CD4-positive, alpha-beta T cell treated with Interleukin-15 for 1 hour (primary cell): ENCODE measurements at regions not wholly inside any gene's neighbourhood (a gene's known extent, or its start where the extent isn't known, plus 50 kb on each side); places are given as distances from the start of the nearest gene placed in this dataset.
"Not testable (repeated sequence)": the region's sequence is repeated elsewhere in the genome, so short reads cannot be mapped to it uniquely, and the experiment has no call there.

Experiments used
- DNase-seq: peaks from one replicate; pipeline ENCODE4 v3.0.0-alpha.2; 2020

- DNase-seq, result no peak
Measured at GRCh38 chr17:72175787-72176515, 55.1 kb downstream of the SOX9 start.

- no peak for DNase-seq
Measured at GRCh38 chr17:72176516-72176851, 55.7 kb downstream of the SOX9 start.

- DNase-seq, result no peak
Measured at GRCh38 chr17:72176951-72177660, 56.3 kb downstream of the SOX9 start.

GRCh38 chr17:72177738-72178137 lies 56.9 kb downstream of the SOX9 start:
- DNase-seq, result no peak

- no peak for DNase-seq
Measured at GRCh38 chr17:72182371-72182873, 61.6 kb downstream of the SOX9 start.

- DNase-seq, result no peak
Measured at GRCh38 chr17:72183194-72183685, 62.4 kb downstream of the SOX9 start.

GRCh38 chr17:72184805-72185204 lies 64.0 kb downstream of the SOX9 start:
- no peak for DNase-seq

GRCh38 chr17:72185564-72185963 lies 64.7 kb downstream of the SOX9 start:
- DNase-seq, result no peak

GRCh38 chr17:72187556-72187955 lies 66.7 kb downstream of the SOX9 start:
- no peak for DNase-seq

GRCh38 chr17:72188801-72189200 lies 68.0 kb downstream of the SOX9 start:
- DNase-seq, result no peak

- DNase-seq, result no peak
Measured at GRCh38 chr17:72189768-72190593, 69.2 kb downstream of the SOX9 start.

- DNase-seq, result no peak
Measured at GRCh38 chr17:72191356-72191755, 70.5 kb downstream of the SOX9 start.

- DNase-seq, result no peak
Measured at GRCh38 chr17:72191921-72192799, 71.3 kb downstream of the SOX9 start.

- no peak for DNase-seq
Measured at GRCh38 chr17:72192800-72193192, 72.0 kb downstream of the SOX9 start.

GRCh38 chr17:72193391-72194106 lies 72.7 kb downstream of the SOX9 start:
- no peak for DNase-seq

GRCh38 chr17:72194107-72194440 lies 73.3 kb downstream of the SOX9 start:
- not testable (repeated sequence) for DNase-seq

- no peak for DNase-seq
Measured at GRCh38 chr17:72199256-72199655, 78.4 kb downstream of the SOX9 start.

- no peak for DNase-seq
Measured at GRCh38 chr17:72204742-72205141, 83.9 kb downstream of the SOX9 start.

- no peak for DNase-seq
Measured at GRCh38 chr17:72205357-72205756, 84.5 kb downstream of the SOX9 start.

- DNase-seq, result no peak
Measured at GRCh38 chr17:72205822-72206221, 85.0 kb downstream of the SOX9 start.

GRCh38 chr17:72206376-72206775 lies 85.6 kb downstream of the SOX9 start:
- DNase-seq, result no peak

- no peak for DNase-seq
Measured at GRCh38 chr17:72208832-72209231, 88.0 kb downstream of the SOX9 start.
